ENCODE measurements at regions not wholly inside any gene's neighbourhood (a gene's known extent, or its start where the extent isn't known, plus 50 kb on each side); places are given as distances from the start of the nearest gene placed in this dataset.

- DNase-seq = no peak
These were observed 142.3 kb downstream of the HNMT start for GRCh38 chr2:138106606-138107005.

DNA sequence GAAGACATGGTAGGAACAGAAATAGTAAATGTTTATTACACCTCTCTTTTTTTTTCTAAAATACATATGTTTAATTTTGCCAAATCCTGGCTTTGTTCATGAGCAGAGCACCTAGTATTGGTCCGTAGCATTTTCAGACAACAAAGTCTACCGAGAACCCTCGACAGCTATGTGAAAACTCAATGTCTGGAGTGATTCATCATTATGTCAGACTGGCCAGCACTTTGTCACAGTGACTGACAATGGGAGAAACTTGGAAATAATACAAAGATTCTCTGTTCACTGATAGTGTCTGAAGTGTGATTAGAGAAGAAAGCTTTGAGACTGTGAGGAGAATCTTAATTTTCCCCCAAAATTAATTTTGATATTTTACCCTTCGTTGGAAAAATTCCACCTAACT lies 143.0 kb downstream of the HNMT start:
- DNase-seq = no peak

DNA sequence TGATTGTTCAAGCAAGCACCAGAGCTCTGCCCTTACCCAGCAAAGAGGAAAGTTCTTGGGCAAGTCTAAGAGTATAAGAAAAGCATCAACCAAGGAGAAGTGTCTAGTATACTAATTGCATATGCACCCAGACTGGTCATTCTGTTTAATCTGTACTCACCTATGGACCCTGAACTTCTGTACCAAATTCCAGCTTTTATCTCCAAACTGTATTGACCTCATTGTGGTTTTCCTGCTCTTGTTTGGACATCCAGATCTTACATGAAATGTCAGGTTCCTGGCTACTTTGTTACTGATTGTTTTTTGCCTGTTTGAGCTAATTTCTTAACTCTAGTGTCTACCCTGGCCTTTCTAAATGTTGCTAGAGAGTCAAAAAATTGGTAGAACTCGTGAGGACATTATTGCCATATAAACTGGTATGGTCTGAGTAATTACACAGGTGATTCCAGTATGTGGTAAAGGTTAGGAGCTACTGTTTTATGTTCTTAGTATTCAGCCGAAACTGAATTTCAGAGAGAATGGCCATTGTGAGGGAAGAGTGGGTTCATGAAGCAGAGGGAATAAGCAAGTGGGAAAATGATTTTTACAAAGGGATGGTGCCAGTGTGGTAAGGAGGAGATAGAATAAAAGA lies 146.3 kb downstream of the HNMT start:
- no peak for DNase-seq

DNA sequence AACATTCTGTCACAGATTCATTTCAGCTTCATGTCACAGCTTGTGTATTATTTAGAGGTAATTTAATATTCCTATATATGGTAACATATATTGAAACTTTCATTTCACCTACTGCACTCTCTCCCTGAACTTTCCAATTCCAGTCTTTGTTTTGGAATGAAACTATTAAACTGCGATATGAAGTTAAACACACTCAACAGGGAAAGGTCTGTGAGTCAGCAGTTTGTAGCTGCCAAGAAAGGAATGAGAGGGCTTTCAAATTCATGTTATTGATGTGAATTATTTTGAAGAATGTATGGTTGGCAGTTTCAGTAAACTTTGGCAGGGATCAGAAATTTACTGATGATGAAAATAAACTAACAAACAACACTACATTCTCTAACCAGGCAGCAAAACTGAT lies 148.3 kb downstream of the HNMT start:
- no peak for DNase-seq

DNA sequence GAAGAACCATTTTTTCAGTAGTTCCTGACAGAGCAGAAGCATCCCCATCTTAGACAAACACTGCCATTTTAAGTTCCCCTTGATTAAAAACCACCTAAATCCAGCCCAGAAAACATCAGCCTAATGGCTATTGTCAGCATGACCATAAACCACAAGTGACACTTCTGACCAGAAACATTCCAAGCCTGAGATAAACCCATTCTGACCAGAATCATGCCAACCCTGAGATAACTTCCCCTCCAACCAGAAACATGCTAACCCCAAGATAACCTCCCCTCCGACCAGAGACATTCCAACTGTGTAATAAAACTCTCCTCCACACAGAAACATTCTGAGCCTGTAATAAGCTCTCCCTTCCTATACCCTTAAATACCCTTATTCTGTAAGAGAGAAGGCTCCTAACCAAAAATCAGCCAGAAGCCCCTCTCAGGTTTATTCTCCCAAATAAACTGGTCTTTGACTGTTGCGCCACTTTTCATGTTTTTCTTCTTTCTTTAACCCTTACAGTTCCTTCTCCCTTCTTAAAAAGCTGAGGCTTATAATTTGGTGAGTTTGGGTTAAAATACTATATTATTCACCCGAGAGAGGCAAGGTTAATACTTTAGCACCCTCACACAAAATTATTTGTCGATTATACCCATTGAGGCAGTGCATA lies 149.7 kb downstream of the HNMT start:
- DNase-seq = no peak

DNA sequence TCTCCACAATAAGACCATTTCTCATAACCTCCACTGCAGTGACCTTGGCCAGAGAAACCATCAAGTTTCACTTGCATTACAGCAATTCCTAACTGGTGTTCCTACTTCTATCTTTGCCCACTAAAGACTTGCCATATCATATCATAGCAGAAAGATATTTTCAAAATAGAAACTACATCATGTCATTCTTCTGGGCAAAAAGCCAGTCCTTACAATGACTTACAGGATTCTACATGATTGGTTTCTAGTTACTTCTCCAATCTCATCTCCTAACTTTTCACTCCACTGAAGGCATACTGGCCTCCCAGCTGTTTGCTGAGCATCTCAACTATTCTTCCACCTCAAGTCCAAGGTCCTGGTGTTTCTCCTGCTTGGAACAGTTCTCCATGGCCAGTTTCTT lies 151.4 kb downstream of the HNMT start:
- DNase-seq = no peak

GRCh38 chr2:138116456-138116855 lies 152.2 kb downstream of the HNMT start:
- no peak for DNase-seq

DNA sequence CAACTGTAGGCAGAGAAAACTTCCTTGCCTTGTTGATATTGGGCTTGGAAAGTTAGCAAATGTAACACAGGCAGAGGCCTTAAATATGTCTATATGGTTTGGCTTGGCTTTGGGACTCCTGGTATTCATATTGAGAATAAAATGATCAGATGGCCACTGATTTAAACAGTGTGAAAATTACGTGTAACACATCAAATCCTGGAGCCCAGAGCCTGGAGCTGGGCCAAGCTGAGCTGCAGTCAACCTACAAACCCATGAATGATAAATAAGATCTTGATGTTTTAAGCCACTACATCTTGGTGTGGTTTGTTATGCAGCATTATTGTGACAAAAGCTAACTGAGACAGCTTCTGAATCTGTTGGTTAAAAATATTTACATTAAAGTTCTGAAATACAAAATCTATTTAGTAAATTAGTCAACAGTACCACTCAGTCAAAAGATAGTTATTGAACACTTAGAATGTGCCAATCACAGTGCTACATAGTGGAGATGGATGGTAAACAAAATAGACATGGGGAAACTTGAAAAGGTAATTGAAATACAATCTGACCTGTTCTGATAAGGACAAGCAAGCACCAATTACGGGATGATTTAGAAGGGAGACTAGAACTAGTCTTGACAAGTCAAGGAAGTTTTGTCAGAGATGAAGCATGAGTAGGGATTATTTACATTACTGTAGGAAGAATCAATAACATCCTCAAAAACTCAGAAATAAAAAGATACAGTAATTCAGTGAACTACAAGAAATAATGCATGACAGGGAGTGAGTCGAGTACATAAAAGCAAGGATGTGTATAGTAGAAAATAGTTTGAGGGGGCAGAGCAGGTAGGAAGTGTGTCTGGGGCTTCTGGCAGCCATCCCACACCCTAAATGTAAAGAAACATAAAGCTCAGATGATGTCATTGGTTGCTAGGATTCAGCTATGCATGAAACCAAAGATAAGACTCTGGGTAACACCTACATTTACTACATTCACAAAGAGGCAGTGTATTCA lies 157.7 kb downstream of the HNMT start:
- no peak for DNase-seq

GRCh38 chr2:138122891-138123290 lies 158.6 kb downstream of the HNMT start:
- peak; percentile 30 for DNase-seq

DNA sequence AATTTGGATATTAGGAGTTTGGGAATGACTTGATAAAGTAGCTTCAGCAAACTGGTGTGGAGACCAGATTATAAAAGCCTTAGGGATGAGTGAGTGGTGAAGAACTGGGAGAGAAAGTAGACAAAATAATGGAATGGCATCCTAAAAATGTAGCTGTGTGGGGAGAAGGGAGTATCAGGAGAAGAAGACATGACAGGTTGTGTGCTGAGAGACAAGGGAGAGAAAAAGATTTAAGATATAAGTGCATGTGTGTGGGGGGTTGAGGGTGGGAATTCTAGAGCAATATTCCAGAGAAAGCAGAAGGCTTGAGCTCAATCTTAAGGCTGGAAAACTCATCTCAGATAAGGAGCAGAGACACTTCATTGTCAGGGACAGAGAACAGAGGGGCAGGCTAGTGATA lies 159.5 kb downstream of the HNMT start:
- DNase-seq = no peak

GRCh38 chr2:138124521-138124920 lies 160.2 kb downstream of the HNMT start:
- no peak for DNase-seq

DNA sequence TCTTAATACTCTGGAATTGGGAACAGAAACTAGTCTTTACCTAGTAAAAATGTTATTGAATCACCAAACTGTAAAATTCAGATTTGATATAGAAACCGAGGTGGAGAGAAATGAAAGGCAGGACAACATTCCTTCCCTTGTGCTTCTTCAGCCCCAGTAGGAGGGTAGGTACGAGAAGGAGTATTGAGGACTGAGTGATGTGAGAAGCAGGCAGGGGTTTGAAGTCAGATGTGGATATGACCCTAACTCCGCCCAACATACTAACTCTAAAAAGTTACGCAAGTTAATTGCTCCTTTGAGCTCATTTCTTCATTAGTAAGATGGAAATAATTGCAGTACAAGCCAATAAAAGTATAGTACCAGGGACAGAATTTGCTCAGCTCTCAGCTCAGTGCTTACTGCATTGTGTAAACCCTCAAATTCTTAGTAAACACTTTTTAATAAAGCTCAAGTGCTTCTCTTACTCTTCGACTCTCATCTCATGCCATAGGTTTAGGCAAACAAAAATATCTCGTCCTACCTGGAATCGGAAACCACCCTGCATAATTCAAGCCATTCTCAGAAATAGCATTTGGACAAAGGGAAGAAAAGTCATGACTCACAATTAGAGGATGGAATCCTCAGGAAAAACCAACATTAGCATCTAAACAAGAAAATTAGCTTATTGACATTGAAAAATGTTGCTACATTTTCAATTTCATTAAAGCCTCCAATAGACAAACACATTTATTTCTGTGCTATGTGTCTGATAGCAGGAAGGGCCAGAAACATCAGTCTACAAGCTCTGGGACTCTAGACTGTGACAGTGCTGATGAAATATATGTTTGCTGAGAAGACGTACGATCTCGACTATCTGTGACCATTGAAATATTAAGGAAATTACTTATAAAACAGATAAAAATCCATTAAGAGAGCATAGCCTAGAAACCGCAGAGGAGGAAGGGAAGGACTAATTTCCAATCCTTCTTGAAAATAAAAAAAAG lies 161.3 kb downstream of the HNMT start:
- no peak for DNase-seq

DNA sequence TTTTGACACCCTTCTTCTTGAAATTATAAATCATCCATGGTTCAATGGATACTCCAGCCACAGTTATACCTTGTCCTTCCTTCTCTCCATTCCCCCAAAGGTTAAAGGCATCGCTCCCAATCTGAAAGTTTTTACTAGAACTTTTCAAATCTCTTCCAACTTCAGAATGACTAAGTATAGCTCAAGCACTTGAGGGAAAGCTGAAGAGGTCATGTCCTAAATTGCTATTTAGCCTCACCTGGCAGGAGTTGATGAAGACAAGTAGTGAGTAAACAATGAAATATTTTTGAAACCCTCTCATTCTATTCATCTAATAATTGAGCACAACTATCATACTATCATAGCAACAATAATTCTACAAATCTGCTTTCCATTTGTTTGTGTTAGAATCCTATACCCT lies 167.8 kb downstream of the HNMT start:
- no peak for DNase-seq

DNA sequence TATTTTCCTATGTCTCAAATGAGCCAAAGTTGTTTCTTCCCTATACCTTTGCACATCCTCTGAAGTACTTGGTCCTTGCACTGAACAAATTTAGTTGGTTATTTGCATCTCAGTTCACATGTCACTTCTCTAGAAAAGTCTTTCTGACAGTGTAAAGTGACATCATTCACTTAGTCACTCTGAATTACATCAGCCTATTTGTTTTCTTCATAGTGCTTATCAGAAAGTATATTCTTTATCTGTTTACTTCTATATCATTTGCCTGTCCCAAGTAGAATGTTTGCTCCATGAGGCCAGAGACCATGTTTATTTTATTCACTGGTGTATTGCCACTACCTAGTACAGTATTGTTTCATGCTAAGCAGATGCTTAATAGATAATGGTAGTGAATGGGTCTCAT lies 173.7 kb downstream of the HNMT start:
- no peak for DNase-seq

- no peak for DNase-seq
These were observed 183.5 kb downstream of the HNMT start for GRCh38 chr2:138147796-138148195.

DNA sequence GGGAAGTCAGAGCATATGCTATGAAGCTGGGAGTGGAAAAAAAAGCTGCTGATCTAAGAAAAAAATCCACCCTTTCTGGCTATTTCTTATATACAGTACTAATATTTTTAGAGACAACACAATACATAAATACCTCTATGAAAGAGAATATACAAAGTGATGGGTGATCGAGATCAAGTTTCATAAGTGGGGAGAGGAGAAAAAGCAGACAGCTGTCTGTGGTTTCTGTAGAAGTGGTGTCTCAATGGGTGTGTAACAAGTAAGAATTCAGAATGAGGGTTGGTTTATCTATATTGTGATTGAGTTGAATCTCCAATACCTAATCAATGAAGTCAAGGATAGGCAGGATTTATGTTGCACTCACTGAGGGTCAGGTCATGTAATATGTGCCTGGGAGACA lies 191.0 kb downstream of the HNMT start:
- DNase-seq = no peak

GRCh38 chr2:138157372-138157771 lies 193.1 kb downstream of the HNMT start:
- DNase-seq = no peak

GRCh38 chr2:138170485-138170884 lies 206.2 kb downstream of the HNMT start:
- DNase-seq = no peak

- DNase-seq = no peak
These were observed 207.0 kb downstream of the HNMT start for GRCh38 chr2:138171244-138171643.

- no peak for DNase-seq
These were observed 210.8 kb downstream of the HNMT start for GRCh38 chr2:138175066-138175465.

DNA sequence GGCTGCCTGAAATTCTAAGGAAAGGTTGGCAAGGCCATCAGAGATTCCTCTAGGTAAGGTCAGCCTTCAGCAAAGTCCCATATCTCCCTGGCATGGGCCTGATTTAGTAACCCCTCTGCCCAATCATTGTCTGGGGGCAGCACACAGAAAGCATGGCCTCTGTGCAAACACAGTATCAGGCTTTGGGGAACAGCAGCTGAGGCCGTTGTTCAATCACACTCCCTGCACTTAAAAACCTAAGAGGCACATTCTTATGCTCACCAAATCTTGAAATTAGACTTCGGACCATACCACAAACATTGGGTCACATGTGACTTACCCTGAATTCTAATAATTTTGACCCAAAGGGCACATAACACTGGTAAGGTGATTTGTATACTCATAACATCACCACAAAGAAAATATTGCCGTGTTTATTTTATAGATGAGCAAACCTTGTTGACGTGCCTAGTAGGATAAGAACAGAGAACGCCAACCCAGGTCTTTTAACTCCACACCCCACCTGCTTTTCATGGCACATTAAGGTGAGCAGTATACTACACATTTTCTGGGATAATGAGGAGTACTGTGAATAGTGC lies 212.7 kb downstream of the HNMT start:
- DNase-seq = no peak

DNA sequence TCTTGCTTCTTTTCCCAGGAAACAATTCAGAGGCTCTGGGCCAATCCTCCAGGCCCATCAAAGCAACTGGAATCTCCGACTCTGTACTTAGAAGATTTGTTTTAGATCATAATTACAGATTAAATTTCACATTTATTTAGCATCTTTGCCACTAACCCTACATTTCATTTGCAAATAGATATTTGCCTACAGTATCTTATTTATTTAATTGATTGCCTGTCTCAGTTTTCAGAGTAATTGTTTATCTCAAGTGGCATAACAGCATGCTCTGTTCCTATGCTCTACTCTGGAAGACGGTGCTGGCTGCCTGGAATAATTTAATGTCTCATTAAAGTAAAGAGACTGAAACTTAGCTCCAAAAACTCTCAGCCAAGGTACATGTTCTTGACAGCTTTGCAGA lies 213.4 kb downstream of the HNMT start:
- no peak for DNase-seq

Data from HCEC 1CT (cell line).